ENCODE measurements at regions not wholly inside any gene's neighbourhood (a gene's known extent, or its start where the extent isn't known, plus 50 kb on each side); places are given as distances from the start of the nearest gene placed in this dataset.

DNA sequence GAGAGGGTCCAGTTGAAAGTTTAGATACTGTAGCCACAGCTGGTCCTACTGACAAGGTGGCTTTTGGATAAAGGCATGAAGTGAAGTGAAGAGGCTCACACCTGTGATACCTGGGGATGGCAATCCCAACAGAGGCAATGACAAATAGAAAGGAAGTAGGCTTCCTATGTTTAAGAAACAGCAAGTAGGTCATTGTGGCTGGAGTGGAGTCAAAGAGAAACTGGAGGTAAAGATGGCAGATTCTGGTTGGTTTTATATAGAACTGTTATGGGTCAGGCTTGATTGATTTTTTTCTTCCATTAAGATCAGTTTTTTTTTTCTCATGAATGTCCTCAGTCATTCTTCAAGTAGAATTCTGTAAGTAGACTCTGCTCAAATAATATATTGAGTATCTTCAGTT lies 79.5 kb downstream of the ANXA1 start:
- Histone ChIP-seq H3K9ac (replicated peaks; ENCODE audit: extremely low read depth, insufficient read depth, low read length) (no peak overlapping the region), H3K4me2 (ENCODE audit: insufficient read depth, low read length) (no peak overlapping the region), H3K9me3 (replicated peaks; ENCODE audit: control insufficient read depth, insufficient read depth, low read length) (no peaks in the 10 kb centered on the region), H3K27ac (ENCODE audit: insufficient read depth, low read depth, low read length) (no peak overlapping the region), H4K20me1 (replicated peaks; ENCODE audit: control insufficient read depth, extremely low read depth, insufficient read depth, low read length) (no peaks in the 10 kb centered on the region), H3K36me3 (ENCODE audit: control insufficient read depth in 2 of 2, extremely low read depth in 1 of 2, insufficient read depth in 2 of 2, low read length in 2 of 2) (no peaks in the 10 kb centered on the region), H3K4me3 (replicated peaks in 1 of 3; ENCODE audit: insufficient read depth in 1 of 3, low read depth in 1 of 3, low read length in 3 of 3) (no peak overlapping the region), H3K79me2 (ENCODE audit: control insufficient read depth, insufficient read depth, low read length) (no peaks in the 10 kb centered on the region), H3K4me1 (ENCODE audit: control insufficient read depth, extremely low read depth, insufficient read depth, low read length) (no peaks in the 10 kb centered on the region), H3K9me1 (replicated peaks; ENCODE audit: control insufficient read depth, extremely low read depth, insufficient read depth, low read length) (no peaks in the 10 kb centered on the region), H3K27me3 (ENCODE audit: control insufficient read depth in 2 of 2, insufficient read depth in 2 of 2, low read length in 2 of 2) (peaks cover 0 to 4% of the 10 kb centered on the region in 2 experiments), H2AFZ (ENCODE audit: low read depth, low read length) (no peak overlapping the region)
- TF ChIP-seq JUN (IDR thresholded peaks at IDR 0.05; ENCODE audit: borderline replicate concordance, insufficient read depth, insufficient read length, low read depth), result no peak
- no peak for TF ChIP-seq POLR2AphosphoS5 (IDR thresholded peaks at IDR 0.05; ENCODE audit: insufficient read depth, low read depth, low read length)
- TF ChIP-seq, protein P1, sequence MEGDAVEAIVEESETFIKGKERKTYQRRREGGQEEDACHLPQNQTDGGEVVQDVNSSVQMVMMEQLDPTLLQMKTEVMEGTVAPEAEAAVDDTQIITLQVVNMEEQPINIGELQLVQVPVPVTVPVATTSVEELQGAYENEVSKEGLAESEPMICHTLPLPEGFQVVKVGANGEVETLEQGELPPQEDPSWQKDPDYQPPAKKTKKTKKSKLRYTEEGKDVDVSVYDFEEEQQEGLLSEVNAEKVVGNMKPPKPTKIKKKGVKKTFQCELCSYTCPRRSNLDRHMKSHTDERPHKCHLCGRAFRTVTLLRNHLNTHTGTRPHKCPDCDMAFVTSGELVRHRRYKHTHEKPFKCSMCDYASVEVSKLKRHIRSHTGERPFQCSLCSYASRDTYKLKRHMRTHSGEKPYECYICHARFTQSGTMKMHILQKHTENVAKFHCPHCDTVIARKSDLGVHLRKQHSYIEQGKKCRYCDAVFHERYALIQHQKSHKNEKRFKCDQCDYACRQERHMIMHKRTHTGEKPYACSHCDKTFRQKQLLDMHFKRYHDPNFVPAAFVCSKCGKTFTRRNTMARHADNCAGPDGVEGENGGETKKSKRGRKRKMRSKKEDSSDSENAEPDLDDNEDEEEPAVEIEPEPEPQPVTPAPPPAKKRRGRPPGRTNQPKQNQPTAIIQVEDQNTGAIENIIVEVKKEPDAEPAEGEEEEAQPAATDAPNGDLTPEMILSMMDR (IDR thresholded peaks at IDR 0.05; ENCODE audit: extremely low read depth in 1 of 2, insufficient read depth in 1 of 2, low read depth in 1 of 2, low read length in 2 of 2), result no peak
- TF ChIP-seq MYC (IDR thresholded peaks at IDR 0.05; ENCODE audit: low read depth, low read length), result no peak
- TF ChIP-seq, protein P2, sequence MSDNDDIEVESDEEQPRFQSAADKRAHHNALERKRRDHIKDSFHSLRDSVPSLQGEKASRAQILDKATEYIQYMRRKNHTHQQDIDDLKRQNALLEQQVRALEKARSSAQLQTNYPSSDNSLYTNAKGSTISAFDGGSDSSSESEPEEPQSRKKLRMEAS (IDR thresholded peaks at IDR 0.05; ENCODE audit: insufficient read depth, insufficient read length), result no peak
- TF ChIP-seq GATA2 (IDR thresholded peaks at IDR 0.05; ENCODE audit: insufficient read depth, insufficient read length, low read depth, low read length), result no peak
- TF ChIP-seq EZH2 (IDR thresholded peaks at IDR 0.05; ENCODE audit: borderline replicate concordance, low read depth, low read length, severe bottlenecking), result no peak
- TF ChIP-seq FOS (IDR thresholded peaks at IDR 0.05; ENCODE audit: borderline replicate concordance, insufficient read depth, low read length), result no peak
- no peak for TF ChIP-seq POLR2A (IDR thresholded peaks at IDR 0.05; ENCODE audit: low read depth, low read length)
- DNase-seq (ENCODE audit: low read depth, low spot score), result no peak
- dilution Hi-C loops (cut with MboI; ENCODE audit: extremely low pct_ligation_motif_present, low sequenced_read_pairs), result no loop called here
- no peak for FAIRE-seq
- no TSS peak for BruUV-seq (replicated peaks)
- ChIA-PET CTCF (no interaction called here), POLR2A (no interaction called here)
- intact Hi-C loops (cut with micrococcal nuclease), result no loop called here

Data from endothelial cell of umbilical vein (primary cell).